ENCODE measurements at regions not wholly inside any gene's neighbourhood (a gene's known extent, or its start where the extent isn't known, plus 50 kb on each side); places are given as distances from the start of the nearest gene placed in this dataset.

DNA sequence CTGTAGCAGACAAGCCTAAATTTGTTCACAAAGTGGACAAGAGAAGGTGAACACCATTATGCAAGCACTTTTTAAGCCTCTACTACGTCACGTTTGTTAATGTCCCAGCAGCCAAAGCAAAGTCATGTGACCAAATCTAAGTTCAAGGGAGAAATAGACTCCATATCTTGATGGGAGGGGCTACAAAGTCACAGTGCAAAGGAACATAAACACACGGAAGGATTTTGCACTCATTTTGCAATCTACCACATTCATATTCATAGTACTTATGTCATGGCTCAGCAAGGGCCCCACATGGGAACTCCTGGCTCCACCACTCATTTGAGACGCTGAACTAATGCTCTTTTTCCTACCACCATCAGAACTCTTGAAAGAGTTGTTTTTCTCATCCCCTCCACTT, 139.0 kb upstream of the JADE1 start:
- TF ChIP-seq EZH2phosphoT487 (IDR thresholded peaks at IDR 0.05; ENCODE audit: low read depth, severe bottlenecking, unreplicated experiment) (no peak), EZH2 (IDR thresholded peaks at IDR 0.05; ENCODE audit: borderline replicate concordance) (no peak)
- TF ChIP-seq, protein P1, sequence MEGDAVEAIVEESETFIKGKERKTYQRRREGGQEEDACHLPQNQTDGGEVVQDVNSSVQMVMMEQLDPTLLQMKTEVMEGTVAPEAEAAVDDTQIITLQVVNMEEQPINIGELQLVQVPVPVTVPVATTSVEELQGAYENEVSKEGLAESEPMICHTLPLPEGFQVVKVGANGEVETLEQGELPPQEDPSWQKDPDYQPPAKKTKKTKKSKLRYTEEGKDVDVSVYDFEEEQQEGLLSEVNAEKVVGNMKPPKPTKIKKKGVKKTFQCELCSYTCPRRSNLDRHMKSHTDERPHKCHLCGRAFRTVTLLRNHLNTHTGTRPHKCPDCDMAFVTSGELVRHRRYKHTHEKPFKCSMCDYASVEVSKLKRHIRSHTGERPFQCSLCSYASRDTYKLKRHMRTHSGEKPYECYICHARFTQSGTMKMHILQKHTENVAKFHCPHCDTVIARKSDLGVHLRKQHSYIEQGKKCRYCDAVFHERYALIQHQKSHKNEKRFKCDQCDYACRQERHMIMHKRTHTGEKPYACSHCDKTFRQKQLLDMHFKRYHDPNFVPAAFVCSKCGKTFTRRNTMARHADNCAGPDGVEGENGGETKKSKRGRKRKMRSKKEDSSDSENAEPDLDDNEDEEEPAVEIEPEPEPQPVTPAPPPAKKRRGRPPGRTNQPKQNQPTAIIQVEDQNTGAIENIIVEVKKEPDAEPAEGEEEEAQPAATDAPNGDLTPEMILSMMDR (IDR thresholded peaks at IDR 0.05; ENCODE audit: poor library complexity): no peak
- Histone ChIP-seq H2AFZ (no peak overlapping the region), H4K20me1 (ENCODE audit: insufficient read depth, poor library complexity, severe bottlenecking) (no peaks in the 10 kb centered on the region), H3K79me2 (no peaks in the 10 kb centered on the region), H3K27me3 (no peaks in the 10 kb centered on the region), H3K9me3 (ENCODE audit: low read depth) (no peaks in the 10 kb centered on the region), H3K36me3 (replicated peaks; ENCODE audit: insufficient read depth, low read depth) (no peaks in the 10 kb centered on the region), H3K4me2 (no peak overlapping the region), H3K4me1 (ENCODE audit: insufficient read depth) (no peaks in the 10 kb centered on the region), H3K27ac (no peak overlapping the region), H3K9me2 (replicated peaks; ENCODE audit: insufficient read depth) (no peaks in the 10 kb centered on the region), H3K4me3 (no peak overlapping the region)
- 90% methylated on average over 4 of the region's 4 CpGs for WGBS (ENCODE audit: low lambda C conversion rate, missing lambda C conversion rate)
- no peak for DNase-seq (ENCODE audit: low spot score)

DNA sequence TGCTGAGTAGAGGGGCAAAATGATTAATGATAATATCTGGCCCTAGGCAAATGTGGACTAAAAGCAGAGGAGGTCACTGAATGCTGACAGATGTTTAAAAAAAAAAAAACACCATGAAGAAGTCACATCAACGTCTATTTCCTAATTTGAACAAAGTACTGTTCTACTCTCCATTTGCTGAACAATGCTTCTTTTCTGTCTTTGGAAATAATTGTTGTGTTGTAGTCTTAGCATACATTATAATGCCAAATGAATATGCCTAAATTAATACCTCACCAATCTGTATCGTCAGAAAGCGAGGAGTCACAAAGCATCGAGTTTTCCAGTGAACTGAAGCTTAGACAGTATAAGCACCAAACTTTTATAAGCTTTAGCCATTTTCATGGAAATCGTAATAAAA, 140.9 kb upstream of the JADE1 start:
- no peaks in the 10 kb centered on the region for H3K9me3 ChIP-seq (ENCODE audit: low read depth)

DNA sequence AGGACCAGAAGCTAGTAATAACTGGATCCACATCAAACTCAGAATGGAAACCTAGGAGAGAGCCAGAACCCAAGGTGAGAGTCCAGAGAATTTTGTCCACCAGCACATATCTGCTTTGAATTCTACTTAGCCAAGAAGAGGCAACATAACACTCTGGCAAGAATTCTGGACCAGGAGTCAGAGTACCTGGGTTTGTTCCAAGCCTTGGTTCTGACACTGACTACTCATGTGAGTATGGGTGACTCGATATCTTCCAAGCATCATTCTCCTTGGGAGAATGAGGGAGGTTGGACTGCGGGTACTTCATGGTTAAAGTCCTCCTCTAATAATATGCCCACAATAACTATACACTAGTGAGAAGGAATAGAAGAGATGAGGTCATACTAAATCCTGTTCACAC, 144.0 kb upstream of the JADE1 start:
- 93% methylated on average over 2 of the region's 2 CpGs for WGBS (ENCODE audit: low lambda C conversion rate, missing lambda C conversion rate)
- Histone ChIP-seq H3K27ac (no peak overlapping the region), H3K9me2 (replicated peaks; ENCODE audit: insufficient read depth) (no peaks in the 10 kb centered on the region), H3K79me2 (no peaks in the 10 kb centered on the region), H3K4me1 (ENCODE audit: insufficient read depth) (peaks cover 10% of the 10 kb centered on the region), H3K4me2 (no peak overlapping the region), H4K20me1 (ENCODE audit: insufficient read depth, poor library complexity, severe bottlenecking) (no peaks in the 10 kb centered on the region), H3K9me3 (ENCODE audit: low read depth) (no peaks in the 10 kb centered on the region), H3K27me3 (no peaks in the 10 kb centered on the region), H3K36me3 (replicated peaks; ENCODE audit: insufficient read depth, low read depth) (no peaks in the 10 kb centered on the region), H3K4me3 (no peak overlapping the region), H2AFZ (no peak overlapping the region)
- TF ChIP-seq, protein P1 (IDR thresholded peaks at IDR 0.05; ENCODE audit: poor library complexity): no peak
- TF ChIP-seq EZH2 (IDR thresholded peaks at IDR 0.05; ENCODE audit: borderline replicate concordance) (no peak), EZH2phosphoT487 (IDR thresholded peaks at IDR 0.05; ENCODE audit: low read depth, severe bottlenecking, unreplicated experiment) (no peak)
- DNase-seq (ENCODE audit: low spot score): no peak

More for the DNA sequence above, 140.9 kb upstream of the JADE1 start:
- Histone ChIP-seq H3K27ac (no peak overlapping the region), H3K4me2 (no peak overlapping the region), H3K4me3 (no peak overlapping the region), H3K27me3 (no peaks in the 10 kb centered on the region), H3K36me3 (replicated peaks; ENCODE audit: insufficient read depth, low read depth) (no peaks in the 10 kb centered on the region), H3K79me2 (no peaks in the 10 kb centered on the region), H2AFZ (no peak overlapping the region), H4K20me1 (ENCODE audit: insufficient read depth, poor library complexity, severe bottlenecking) (no peaks in the 10 kb centered on the region), H3K4me1 (ENCODE audit: insufficient read depth) (no peaks in the 10 kb centered on the region), H3K9me2 (replicated peaks; ENCODE audit: insufficient read depth) (no peaks in the 10 kb centered on the region)
- TF ChIP-seq EZH2 (IDR thresholded peaks at IDR 0.05; ENCODE audit: borderline replicate concordance): no peak
- TF ChIP-seq EZH2phosphoT487 (IDR thresholded peaks at IDR 0.05; ENCODE audit: low read depth, severe bottlenecking, unreplicated experiment): no peak
- TF ChIP-seq, protein P1 (IDR thresholded peaks at IDR 0.05; ENCODE audit: poor library complexity): no peak
- WGBS (ENCODE audit: low lambda C conversion rate, missing lambda C conversion rate): 94% methylated on average over 5 of the region's 5 CpGs
- no peak for DNase-seq (ENCODE audit: low spot score)

DNA sequence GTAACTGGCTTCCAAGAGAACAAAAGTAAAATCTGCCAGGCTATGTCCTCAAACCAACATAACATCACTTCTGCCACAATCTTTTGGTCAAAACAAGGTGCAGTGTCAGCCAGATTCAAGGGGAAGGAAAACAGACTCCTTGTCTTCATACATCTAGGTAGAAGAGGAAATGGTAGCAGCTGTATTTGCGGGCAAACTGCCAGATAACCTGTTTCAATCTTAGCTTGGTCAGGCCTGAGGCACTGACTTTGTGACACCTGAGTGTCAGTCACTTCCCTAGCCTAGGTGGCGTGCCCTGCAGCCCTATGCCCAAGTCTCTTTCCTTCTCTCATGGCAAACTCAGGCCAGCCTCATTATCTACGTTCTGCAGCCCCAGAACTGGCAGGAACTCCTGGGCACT, 146.2 kb upstream of the JADE1 start:
- DNase-seq (ENCODE audit: low spot score): no peak
- H3K9me2 ChIP-seq (replicated peaks; ENCODE audit: insufficient read depth): no peaks in the 10 kb centered on the region
- H3K27me3 ChIP-seq: no peaks in the 10 kb centered on the region
- no peaks in the 10 kb centered on the region for H3K79me2 ChIP-seq
- no peak overlapping the region for H3K4me2 ChIP-seq
- no peaks in the 10 kb centered on the region for H3K9me3 ChIP-seq (ENCODE audit: low read depth)
- H3K27ac ChIP-seq: no peak overlapping the region
- no peak overlapping the region for H3K4me3 ChIP-seq
- no peaks in the 10 kb centered on the region for H4K20me1 ChIP-seq (ENCODE audit: insufficient read depth, poor library complexity, severe bottlenecking)
- WGBS (ENCODE audit: low lambda C conversion rate, missing lambda C conversion rate): 93% methylated on average over 3 of the region's 3 CpGs
- H3K36me3 ChIP-seq (replicated peaks; ENCODE audit: insufficient read depth, low read depth): no peaks in the 10 kb centered on the region
- TF ChIP-seq EZH2phosphoT487 (IDR thresholded peaks at IDR 0.05; ENCODE audit: low read depth, severe bottlenecking, unreplicated experiment): no peak
- no peak for TF ChIP-seq EZH2 (IDR thresholded peaks at IDR 0.05; ENCODE audit: borderline replicate concordance)
- TF ChIP-seq, protein P1 (IDR thresholded peaks at IDR 0.05; ENCODE audit: poor library complexity): no peak
- peaks cover 26% of the 10 kb centered on the region for H3K4me1 ChIP-seq (ENCODE audit: insufficient read depth)
- no peak overlapping the region for H2AFZ ChIP-seq

Data from hepatocyte (in vitro differentiated cells).